Endothelial cell of umbilical vein (primary cell): ENCODE measurements at regions not wholly inside any gene's neighbourhood (a gene's known extent, or its start where the extent isn't known, plus 50 kb on each side); places are given as distances from the start of the nearest gene placed in this dataset.

Experiments used
- BruUV-seq: library from RNA; stranded (reverse); fragments of 400-500 nt; replicated peaks from 2 replicates; lab custom pipeline; 2021; lab: Mats Ljungman, UMichigan
- CTCF ChIA-PET: fragments of 300-600, 350-600 bp; sonication (Branson Sonifier 250); formaldehyde crosslinking; loops from one replicate; lab custom pipeline; 2021; ENCODE audit warnings: antibody characterized with exemption, inconsistent platforms; lab: Charles Lee
- POLR2A ChIA-PET: fragments of 300-600, 350-600 bp; sonication (Branson Sonifier 250); formaldehyde crosslinking; loops from one replicate; lab custom pipeline; 2021; ENCODE audit warnings: antibody characterized with exemption, inconsistent platforms; lab: Charles Lee
- DNase-seq: peaks from one replicate; pipeline ENCODE4 v3.0.0-alpha.2; 2011; ENCODE audit warnings: low read depth, low spot score
- FAIRE-seq: peaks from 2 replicates; lab custom pipeline; 2011; peaks lifted over from hg19 to GRCh38; lab: Jason Lieb, UNC
- H2AFZ ChIP-seq: 2 replicates; pipeline ENCODE4 v1.6.0; 2012; ENCODE audit warnings: low read depth, low read length, control low read depth, inconsistent platforms
- H3K27ac ChIP-seq: 2 replicates; pipeline ENCODE4 v1.5.1; 2011; ENCODE audit warnings: low read depth, mild to moderate bottlenecking, control low read depth, low read length, moderate library complexity; ENCODE audit not compliant: insufficient read depth
- H3K27me3 ChIP-seq, 2 experiments: 2 replicates each; pipeline versions ENCODE4 v1.6.0 to v1.6.1; 2011; ENCODE audit warnings: low read length in 2 of 2, mixed read lengths in 1 of 2; ENCODE audit not compliant: control insufficient read depth in 2 of 2, insufficient read depth in 2 of 2
- H3K36me3 ChIP-seq, 2 experiments: 2 replicates in 1 of 2; 3 replicates in 1 of 2; pipeline ENCODE4 v1.5.1; 2011; ENCODE audit warnings: low read length in 2 of 2, mild to moderate bottlenecking in 1 of 2, moderate library complexity in 1 of 2; ENCODE audit not compliant: control insufficient read depth in 2 of 2, insufficient read depth in 2 of 2; ENCODE audit errors: extremely low read depth in 1 of 2
- H3K4me1 ChIP-seq: 3 replicates; pipeline ENCODE4 v1.5.1; 2011; ENCODE audit warnings: mild to moderate bottlenecking, low read length; ENCODE audit not compliant: control insufficient read depth, insufficient read depth; ENCODE audit errors: extremely low read depth
- H3K4me2 ChIP-seq: 2 replicates; pipeline ENCODE4 v1.6.1; 2011; ENCODE audit warnings: low read length, control low read depth, mixed read lengths; ENCODE audit not compliant: insufficient read depth
- H3K4me3 ChIP-seq, 3 experiments: fragments of 200-600 bp in 1 of 3; sonication (generic), shearing (Covaris generic) in 1 of 3; replicated peaks in 1 of 3; 2 replicates each; pipeline ENCODE4 v1.5.1; 2011 to 2016; ENCODE audit warnings: control low read depth in 3 of 3, low read length in 3 of 3, mild to moderate bottlenecking in 2 of 3, inconsistent platforms in 1 of 3, low read depth in 1 of 3, moderate library complexity in 1 of 3; ENCODE audit not compliant: insufficient read depth in 1 of 3
- H3K79me2 ChIP-seq: 2 replicates; pipeline ENCODE4 v1.6.0; 2012; ENCODE audit warnings: low read length, inconsistent platforms; ENCODE audit not compliant: control insufficient read depth, insufficient read depth
- H3K9ac ChIP-seq: replicated peaks from 2 replicates; pipeline ENCODE3; 2011; ENCODE audit warnings: low read length, control low read depth; ENCODE audit not compliant: insufficient read depth; ENCODE audit errors: extremely low read depth
- H3K9me1 ChIP-seq: replicated peaks from 3 replicates; pipeline ENCODE4 v1.6.0; 2011; ENCODE audit warnings: mild to moderate bottlenecking, low read length; ENCODE audit not compliant: control insufficient read depth, insufficient read depth; ENCODE audit errors: extremely low read depth
- H3K9me3 ChIP-seq: replicated peaks from 2 replicates; pipeline ENCODE4 v1.5.1; 2012; ENCODE audit warnings: low read length, inconsistent platforms; ENCODE audit not compliant: control insufficient read depth, insufficient read depth
- H4K20me1 ChIP-seq: replicated peaks from 2 replicates; pipeline ENCODE3; 2011; ENCODE audit warnings: mild to moderate bottlenecking, low read length; ENCODE audit not compliant: control insufficient read depth, insufficient read depth; ENCODE audit errors: extremely low read depth
- CTCF ChIP-seq, 2 donors: IDR thresholded peaks; 1 replicate in 1 of 2; 2 replicates in 1 of 2; pipeline ENCODE4 v1.5.1; 2011; ENCODE audit warnings: low read length in 2 of 2, mild to moderate bottlenecking in 2 of 2, moderate library complexity in 2 of 2, control low read depth in 1 of 2, inconsistent platforms in 1 of 2, low read depth in 1 of 2; ENCODE audit not compliant: insufficient read depth in 1 of 2; ENCODE audit errors: extremely low read depth in 1 of 2
- EZH2 ChIP-seq: IDR thresholded peaks from 2 replicates; pipeline ENCODE4 v1.6.1; 2012; ENCODE audit warnings: borderline replicate concordance, low read depth, mild to moderate bottlenecking, moderate library complexity, low read length, inconsistent platforms; ENCODE audit not compliant: severe bottlenecking
- FOS ChIP-seq: IDR thresholded peaks from 2 replicates; pipeline ENCODE4 v1.6.1; 2011; ENCODE audit warnings: mild to moderate bottlenecking, low read length, moderate library complexity, borderline replicate concordance; ENCODE audit not compliant: insufficient read depth
- GATA2 ChIP-seq: IDR thresholded peaks from 2 replicates; pipeline ENCODE4 v1.7.0; 2011; ENCODE audit warnings: low read depth, mild to moderate bottlenecking, moderate library complexity, mixed read lengths, low read length; ENCODE audit not compliant: insufficient read length, insufficient read depth
- JUN ChIP-seq: IDR thresholded peaks from 2 replicates; pipeline ENCODE4 v1.6.1; 2011; ENCODE audit warnings: borderline replicate concordance, low read depth; ENCODE audit not compliant: insufficient read length, insufficient read depth
- MAX ChIP-seq: IDR thresholded peaks from 2 replicates; pipeline ENCODE4 v1.6.1; 2011; ENCODE audit not compliant: insufficient read depth, insufficient read length
- MYC ChIP-seq: IDR thresholded peaks from one replicate; pipeline ENCODE4 v1.6.1; 2011; ENCODE audit warnings: mild to moderate bottlenecking, low read depth, low read length
- POLR2A ChIP-seq: IDR thresholded peaks from 2 replicates; pipeline ENCODE4 v1.6.1; 2012; ENCODE audit warnings: low read depth, mild to moderate bottlenecking, control low read depth, low read length
- POLR2AphosphoS5 ChIP-seq: IDR thresholded peaks from 2 replicates; pipeline ENCODE4 v1.6.1; 2012; ENCODE audit warnings: low read depth, mild to moderate bottlenecking, control low read depth, low read length, moderate library complexity; ENCODE audit not compliant: insufficient read depth
- dilution Hi-C: fragments of 300-500 bp; cut with MboI; formaldehyde crosslinking; loops from one replicate; pipeline ENCODE4 v1.15.0; 2019; ENCODE audit warnings: low sequenced_read_pairs; ENCODE audit not compliant: extremely low pct_ligation_motif_present
- intact Hi-C: fragments of 100-400 bp; cut with micrococcal nuclease; formaldehyde crosslinking; loops from one replicate; pipeline ENCODE4 v1.10.0; 2022

- ChIA-PET CTCF (no interaction called here), POLR2A (no interaction called here)
- H3K9ac ChIP-seq: no peak overlapping the region
- H3K27me3 ChIP-seq: no peaks in the 10 kb centered on the region
- peaks cover 2% of the 10 kb centered on the region for H3K9me1 ChIP-seq
- H2AFZ ChIP-seq: no peak overlapping the region
- TF ChIP-seq MYC: no peak
- TF ChIP-seq POLR2AphosphoS5: no peak
- no peak for TF ChIP-seq CTCF (IDR thresholded peaks at IDR 0.05; ENCODE audit: extremely low read depth in 1 of 2, insufficient read depth in 1 of 2, low read depth in 1 of 2, low read length in 2 of 2)
- no peak for TF ChIP-seq FOS
- TF ChIP-seq GATA2: no peak
- TF ChIP-seq EZH2: no peak
- no peak for TF ChIP-seq MAX
- no peak for TF ChIP-seq POLR2A
- no peak for TF ChIP-seq JUN
- dilution Hi-C loops (no loop called here), intact Hi-C loops (no loop called here)
- no peaks in the 10 kb centered on the region for H3K9me3 ChIP-seq
- no peak overlapping the region for H3K4me3 ChIP-seq
- no peak overlapping the region for H3K4me2 ChIP-seq
- no peaks in the 10 kb centered on the region for H3K4me1 ChIP-seq
- DNase-seq: no peak
- no peaks in the 10 kb centered on the region for H3K79me2 ChIP-seq
- no peak overlapping the region for H3K27ac ChIP-seq
- H3K36me3 ChIP-seq: no peaks in the 10 kb centered on the region
- H4K20me1 ChIP-seq: no peaks in the 10 kb centered on the region
- FAIRE-seq: peak; percentile 33
- no TSS peak for BruUV-seq
Measured at GRCh38 chrX:39843318-39843717, 254.4 kb downstream of the BCOR start.
